NOMO-1 treated with dmso at 0.1 percent for 144 hours (cell line): ENCODE measurements at regions not wholly inside any gene's neighbourhood (a gene's known extent, or its start where the extent isn't known, plus 50 kb on each side); places are given as distances from the start of the nearest gene placed in this dataset.
"Not testable (repeated sequence)": the region's sequence is repeated elsewhere in the genome, so short reads cannot be mapped to it uniquely, and the experiment has no call there.

ENCODE experiments used
- DNase-seq: peaks from one replicate; lab custom pipeline; 2025; ENCODE audit not compliant: unreplicated experiment; lab: John Stamatoyannopoulos, UW

DNA sequence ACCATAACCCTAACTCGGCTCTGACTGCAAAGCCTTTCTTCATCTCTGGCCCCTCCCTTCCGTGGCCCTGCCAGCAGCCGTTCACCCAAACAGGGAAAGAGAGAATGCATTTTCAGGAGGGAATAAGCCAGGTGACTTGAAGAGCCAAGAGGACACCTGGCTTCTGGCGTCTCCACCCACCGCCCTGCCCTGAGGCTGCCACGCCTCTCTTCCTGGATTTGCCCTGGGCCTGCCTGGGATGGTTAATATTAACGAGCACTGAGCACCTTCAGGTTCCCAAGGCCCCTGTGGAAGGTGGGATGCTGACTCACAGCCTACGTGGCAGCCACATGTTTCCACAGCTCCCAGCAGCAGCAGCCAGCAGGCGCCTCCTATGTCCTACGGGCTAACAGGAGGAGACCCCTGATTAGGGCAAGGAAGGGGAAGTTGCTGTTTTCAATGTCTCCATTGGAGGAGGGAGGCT, 138.0 kb upstream of the RREB1 start:
- no peak for DNase-seq

DNA sequence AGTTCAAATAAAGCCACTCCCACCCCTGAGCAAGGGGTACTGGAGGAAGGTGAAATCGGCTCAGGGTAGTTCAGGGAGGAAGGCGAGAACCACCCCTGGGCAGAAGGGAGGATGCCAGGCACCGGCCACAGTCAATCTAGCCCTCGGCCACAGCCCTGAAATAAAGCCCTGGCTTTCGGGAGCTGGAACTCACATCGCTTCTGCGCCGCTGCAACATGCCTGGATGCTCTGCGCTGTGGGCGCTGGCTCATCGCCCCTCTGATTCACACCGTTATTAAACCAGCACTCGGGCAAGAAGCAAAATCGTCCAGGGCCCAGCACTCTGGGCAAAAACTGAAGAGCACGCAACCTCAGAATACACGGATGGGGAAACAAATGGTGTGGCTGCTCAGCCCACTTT, 136.9 kb upstream of the RREB1 start:
- no peak for DNase-seq

DNA sequence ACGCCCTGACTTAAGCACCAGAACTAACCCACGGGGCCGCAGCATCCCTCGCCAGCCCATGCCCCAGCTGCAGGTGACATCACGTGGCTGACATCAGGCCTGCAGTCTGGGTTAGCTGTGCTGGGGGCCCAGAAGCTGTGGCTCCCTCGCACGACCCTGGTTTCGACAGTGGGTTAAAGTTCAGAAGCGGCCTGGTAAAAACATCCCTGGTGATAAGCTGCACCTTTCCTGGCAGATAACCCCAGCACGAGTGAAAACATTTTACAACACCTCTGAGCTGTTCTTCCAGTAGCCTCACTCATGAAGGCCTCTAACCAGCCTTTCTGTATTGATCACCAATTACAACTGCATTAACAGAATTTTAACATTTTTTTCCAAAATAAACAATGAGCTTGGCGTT, 136.4 kb upstream of the RREB1 start:
- DNase-seq, result no peak

DNA sequence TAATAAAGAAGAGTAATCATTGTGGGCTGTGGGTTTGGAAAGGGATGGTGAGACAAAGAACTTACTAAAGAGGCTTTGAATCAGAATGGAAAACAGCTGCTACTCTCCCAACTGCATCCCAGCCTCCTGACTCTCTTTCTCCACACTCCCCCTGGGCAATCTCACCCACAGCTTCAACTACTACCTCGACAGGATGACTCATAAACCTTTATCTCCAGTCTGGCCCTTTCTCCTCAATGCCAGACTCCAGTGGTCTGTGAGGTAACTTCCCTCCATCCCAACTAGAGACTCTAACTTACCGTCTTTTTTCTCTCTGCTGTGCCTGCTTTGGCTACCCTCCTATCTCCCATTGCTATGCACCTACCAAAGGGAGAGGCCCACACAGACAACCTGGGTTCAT, 135.3 kb upstream of the RREB1 start:
- no peak for DNase-seq

DNA sequence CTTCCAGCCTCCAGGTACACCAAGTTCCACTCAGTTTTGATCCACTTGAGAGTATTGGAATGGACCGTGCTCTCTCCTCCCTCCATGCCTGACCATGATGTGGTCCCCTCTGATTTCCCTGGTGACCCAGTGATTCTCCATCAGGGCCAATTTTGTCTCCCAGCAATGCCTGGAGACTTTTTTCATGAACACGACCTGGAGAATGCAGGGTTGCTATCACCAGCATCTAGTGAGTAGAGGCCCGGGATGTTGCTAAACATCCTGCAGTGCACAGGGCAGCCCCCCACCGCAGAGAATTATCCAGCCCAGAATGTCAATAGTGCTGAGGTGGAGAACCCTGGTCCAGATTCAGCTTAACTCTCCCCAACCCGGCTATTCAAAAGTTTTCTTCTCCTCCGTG, 134.0 kb upstream of the RREB1 start:
- DNase-seq, result no peak

DNA sequence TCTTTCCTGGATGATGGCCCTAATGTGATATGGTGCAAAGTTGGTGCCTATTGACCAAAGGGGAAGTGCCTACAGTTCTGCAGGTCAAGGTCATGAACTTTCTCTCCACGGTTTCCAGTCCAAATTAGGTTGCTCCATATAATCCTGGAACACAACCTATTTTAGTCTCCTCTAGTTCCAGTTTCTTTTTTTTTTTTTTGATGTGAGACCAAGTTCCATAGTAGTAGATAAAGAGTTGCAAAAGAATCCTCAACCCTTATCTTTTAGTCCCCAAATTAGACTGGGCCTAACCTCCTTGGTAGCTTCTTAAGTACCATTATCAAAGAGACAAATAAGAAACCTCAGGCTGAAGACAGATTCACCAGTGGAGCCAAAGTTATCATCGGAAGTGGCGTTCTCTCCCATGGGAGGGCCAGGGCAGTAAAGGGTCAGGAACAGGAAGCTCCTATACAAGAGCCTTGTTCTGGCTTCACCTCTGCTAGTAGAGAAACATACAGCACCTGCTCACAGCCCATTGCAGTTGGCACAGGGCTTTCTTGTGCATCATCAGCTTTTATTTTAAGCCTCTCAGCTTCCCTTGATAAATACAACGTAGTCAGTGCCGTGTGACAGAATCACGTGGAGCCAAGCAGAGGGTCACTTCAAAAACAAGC, 132.2 kb upstream of the RREB1 start:
- DNase-seq, result no peak

DNA sequence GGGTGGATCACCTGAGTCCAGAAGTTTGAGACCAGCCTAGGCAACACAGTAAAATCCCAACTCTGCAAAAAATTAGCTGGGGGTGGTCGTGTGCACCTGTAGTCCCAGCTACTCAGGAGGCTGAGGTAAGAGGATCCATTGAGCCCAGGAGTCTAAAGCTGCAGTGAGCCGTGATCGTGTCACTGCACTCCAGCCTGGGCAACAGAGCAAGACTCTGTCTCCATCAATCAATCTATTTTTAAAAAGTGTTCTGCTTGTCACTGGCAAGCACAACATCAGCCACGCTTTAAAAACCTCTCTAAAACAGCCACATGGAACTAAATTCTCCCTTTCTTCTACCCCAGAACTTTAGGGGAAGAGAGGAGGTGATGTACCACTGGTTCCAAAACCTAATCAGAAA, 131.6 kb upstream of the RREB1 start:
- no peak for DNase-seq

DNA sequence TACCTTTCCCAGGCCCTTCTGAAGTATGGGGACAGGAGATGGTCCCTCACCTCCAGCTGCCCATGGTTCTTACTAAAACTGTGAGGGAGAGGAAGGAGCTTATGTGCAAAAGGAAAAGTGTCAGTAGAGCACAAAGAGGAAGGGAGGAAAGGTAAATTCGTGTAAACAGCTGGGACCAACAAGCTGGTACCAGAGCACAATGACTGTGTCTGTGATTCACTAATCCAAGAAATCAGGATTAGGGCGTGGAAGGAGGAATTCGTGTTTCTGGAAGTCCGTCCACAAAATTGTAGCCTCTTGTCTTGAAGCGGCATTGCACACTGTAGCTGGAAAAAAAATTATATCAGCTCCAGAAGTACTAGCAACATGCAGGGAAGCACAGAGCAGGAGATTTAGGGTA, 129.0 kb upstream of the RREB1 start:
- DNase-seq, result no peak

DNA sequence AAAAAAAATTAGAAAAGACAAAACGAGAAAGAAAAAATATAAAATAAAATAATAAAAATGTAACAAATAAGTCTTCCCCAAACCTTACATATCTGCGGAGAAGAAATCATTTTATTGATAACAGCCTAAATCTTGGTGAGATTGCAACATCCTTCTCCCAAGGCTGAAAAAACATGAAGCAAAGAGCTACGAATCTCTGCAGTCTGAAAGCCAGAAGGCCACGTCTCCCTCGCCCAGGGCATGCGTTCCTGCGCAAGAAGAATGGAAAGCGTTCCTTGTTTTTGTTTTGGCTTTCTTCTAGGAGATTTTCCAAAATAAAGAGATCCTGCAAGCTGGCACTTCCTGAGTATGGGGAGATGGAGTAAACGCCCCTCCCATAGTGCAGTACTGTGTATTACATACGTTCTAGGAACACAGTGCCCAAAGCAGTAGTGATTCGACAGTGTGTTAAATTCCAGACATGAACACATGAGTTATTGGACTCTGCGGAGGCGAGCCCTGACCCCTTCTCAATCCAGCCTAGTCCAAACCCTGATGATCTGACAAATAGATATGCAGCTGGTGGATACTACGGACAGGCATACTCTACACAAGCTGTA, 126.7 kb upstream of the RREB1 start:
- DNase-seq, result no peak

DNA sequence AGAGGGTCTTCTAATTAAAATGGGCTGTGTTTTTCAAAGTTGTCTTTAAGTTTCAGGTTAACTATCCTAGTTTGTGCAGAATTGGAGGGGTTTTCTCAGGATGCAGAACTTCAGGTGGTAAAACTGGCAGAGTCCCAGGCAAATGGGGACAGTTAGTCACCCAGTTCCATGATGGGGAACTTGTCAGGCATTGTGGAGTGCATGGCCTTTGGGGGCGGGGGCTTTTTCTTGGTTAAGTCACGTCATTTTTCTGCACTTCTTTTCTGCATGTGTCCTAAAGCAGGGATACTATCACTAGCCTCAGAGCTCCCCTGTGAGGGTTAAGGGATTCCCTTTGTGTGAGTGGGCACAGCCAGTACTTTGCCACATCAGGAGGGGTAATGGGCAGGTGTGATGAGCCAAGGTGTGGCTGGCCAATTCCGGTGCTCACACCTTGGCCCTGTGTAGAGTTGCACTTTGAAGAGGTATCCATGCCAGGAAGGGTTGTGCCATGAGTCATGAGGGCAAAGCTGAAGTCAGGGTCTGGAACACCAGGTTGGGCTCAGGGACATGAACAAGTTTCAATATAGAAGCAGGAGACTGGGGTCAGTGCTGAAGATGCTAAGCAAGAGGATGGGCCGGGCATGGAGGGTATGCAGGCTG, 126.0 kb upstream of the RREB1 start:
- DNase-seq, result no peak

DNA sequence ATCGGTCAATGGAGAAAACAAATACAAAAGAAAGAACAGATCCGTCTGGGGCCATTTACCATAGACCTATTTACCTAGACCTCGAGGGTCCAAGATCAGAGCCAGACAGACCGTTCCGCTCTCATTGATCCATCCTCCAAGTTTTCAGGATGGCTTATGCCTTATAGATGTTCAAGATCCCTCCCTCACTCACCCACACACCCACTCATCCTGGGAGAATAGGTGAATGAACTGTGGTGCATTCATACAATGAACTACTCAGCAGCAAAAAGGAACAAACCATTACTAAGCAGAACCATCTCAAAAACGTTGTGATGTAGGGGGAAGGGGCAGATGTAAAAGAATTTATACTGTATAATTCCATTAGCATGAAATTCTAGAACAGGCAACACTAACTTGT, 125.1 kb upstream of the RREB1 start:
- no peak for DNase-seq

DNA sequence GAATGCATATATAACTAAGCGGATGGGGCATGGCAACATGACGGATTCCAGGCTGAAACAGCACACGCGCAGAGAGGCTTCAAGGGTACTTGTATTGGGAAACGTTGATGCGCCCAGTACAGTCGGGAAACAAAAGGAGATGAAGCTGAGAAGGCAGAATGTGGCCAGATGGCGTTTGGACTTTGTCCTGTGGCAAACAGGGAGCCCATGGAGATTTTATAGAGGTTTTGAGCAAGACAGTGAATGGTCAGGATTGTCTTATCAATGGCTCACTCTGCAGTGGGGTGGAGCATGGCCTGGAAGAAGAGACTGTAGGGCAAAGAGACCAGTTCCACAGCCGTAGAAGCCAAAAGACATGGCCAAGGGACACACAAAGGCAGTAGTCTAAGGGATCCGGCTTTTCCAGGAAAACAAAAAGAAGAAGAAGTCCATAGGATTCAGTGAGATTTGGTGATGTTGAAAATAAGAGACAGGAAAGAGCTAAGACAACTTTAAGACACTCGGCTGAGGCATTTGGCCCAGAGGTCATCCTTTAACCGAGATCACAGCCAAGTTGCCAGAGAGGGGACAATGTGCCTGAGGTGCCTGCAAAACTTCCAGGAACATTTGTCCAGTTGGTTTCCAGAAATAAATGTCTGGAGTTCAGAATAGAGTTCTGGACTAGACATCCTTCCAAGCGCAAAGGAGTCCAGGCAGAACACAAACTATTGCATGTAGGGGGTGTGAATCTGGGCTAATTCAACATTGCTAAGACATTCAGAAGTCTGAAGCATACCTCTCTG, 123.0 kb upstream of the RREB1 start:
- no peak for DNase-seq

DNA sequence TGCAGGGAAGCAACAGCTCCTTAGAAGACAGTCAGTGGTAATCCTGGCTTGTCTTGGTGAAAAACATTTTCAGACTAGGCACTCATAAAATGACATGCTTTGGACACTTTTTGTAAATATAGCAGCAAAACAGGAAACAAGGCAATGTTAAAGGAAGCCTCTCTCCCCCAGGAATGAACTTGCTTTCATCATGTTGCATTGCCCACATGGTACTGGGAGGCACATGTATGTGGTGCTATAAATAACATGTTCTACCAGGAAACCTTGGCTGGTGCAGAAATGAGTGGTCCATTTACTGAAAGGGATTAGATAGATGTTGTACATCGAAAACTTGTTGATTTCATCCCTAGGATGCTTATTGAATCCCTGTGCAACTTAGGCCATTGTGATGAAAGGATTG, 121.4 kb upstream of the RREB1 start:
- no peak for DNase-seq

DNA sequence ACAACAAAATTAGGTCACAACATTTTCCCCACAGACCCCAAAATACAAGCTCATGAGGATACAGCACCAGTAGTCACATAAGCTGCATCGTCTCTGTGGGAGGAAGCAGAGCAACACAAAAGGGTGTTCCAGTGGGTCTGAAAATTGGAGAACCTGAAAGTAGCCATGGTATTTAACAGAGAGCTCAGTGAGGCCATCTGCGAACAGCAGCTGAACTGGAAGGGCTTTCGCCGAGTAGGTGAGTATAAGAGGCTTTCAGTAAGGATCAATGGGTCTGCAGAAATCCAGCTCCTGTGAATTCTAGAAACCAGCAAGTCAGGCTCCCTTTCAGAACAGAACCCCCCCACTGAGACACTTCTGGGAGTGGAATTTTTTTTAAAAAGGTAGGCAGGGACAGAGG, 120.0 kb upstream of the RREB1 start:
- DNase-seq, result peak; percentile 45

DNA sequence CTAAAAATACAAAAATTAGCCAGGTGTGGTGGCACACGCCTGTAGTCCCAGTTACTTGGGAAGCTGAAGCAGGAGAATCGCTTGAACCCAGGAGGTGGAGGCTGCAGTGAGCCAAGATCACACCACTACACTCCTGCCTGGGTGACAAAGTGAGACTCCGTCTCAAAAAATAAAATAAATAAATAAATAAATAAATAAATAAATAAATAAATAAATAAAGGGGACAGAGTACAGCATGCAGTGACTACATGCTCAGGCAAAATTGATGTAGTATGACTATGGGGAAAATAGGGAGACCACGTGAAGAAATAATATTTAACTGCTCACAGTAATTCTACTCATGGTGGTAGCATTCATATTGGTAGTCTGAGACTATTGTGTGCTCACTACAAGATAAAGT, 117.7 kb upstream of the RREB1 start:
- not testable (repeated sequence) for DNase-seq

DNA sequence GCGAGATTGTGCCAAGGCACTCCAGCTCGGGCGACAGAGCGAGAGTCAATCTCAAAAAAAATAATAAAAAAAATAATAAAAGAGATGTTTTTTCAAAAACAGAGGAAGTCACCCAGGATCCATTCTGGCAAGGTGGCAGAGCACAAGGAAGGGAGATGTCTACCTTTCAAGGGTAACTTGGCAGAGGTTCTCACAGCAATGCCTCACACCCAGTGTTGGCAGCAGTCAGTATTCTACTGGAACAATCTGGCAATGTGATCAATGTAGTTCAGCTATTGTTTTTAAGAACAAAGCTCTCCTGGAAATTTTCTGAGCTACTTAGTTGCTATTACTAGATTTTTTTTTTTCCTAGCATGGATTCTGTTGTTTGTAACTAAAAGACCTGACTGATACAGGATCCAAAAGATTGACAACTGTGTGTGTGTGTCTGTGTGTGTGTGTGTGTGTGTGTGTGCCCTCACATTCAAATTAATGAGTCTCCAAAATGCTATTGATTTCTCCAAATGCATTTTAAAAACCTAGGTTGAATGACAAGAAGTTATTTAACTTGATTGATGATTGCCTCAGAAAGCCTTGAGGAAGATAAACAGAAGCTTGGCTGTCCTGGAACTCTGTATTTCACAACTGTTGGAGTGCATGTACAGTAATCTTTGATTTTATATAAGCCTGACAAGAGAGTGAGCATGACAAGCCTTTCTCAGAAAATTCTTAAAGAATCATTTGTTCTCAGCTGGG, 114.1 kb upstream of the RREB1 start:
- DNase-seq, result no peak

DNA sequence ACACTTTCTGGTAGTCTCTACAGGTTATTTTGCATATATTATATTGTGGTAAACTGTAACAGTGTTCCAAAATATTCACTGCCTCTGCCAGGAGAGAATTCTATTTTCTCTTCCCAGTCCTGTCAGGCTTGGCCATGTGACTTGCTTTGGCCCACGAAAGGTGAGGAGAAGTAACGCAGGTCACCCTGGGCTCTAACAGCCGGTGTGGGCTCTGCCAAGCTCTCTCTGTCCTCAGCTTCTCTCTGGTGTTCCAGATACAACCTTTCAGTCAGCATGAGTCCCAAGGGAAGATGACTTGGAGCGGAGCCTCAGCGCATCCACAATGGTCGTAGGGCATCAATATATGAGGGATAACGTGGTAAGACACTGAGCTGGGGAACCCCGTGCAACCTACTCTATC, 113.0 kb upstream of the RREB1 start:
- no peak for DNase-seq

DNA sequence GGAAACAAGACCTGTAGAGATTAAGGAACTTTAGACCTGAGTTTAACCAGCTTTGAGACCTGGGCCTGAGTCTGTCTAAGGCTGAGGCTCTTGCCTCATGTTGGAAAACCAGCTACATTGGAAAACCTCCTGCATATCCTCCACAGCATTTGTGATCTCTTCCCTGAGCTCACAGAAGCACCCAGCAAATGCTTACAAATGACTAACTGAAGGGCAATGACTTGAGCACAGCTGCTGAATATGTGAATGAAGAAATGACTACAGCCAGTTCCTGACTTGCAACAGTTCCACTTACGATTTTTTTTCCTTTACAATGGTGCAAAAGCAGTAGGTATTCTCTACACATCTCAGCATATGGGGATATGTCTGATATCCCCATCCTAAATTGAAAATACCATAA, 112.4 kb upstream of the RREB1 start:
- DNase-seq, result no peak

DNA sequence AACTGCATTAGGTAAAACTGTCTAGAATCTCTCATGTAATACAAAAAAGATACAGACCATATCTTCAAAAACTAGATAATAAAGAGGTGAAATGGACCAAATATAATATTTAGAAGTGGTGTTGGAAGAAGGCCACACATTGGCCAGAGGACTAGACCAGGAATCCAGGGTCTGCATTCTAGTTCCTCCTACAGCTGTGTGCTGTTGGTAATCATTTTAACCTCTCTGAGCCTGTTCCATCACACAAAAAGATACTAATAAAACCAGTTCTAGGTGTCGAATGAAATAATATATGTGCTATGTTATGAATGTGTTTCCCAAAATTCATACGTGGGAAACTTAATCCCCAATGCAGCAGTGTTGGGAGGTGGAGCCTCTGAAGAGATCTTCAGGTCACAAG, 111.6 kb upstream of the RREB1 start:
- DNase-seq, result no peak

DNA sequence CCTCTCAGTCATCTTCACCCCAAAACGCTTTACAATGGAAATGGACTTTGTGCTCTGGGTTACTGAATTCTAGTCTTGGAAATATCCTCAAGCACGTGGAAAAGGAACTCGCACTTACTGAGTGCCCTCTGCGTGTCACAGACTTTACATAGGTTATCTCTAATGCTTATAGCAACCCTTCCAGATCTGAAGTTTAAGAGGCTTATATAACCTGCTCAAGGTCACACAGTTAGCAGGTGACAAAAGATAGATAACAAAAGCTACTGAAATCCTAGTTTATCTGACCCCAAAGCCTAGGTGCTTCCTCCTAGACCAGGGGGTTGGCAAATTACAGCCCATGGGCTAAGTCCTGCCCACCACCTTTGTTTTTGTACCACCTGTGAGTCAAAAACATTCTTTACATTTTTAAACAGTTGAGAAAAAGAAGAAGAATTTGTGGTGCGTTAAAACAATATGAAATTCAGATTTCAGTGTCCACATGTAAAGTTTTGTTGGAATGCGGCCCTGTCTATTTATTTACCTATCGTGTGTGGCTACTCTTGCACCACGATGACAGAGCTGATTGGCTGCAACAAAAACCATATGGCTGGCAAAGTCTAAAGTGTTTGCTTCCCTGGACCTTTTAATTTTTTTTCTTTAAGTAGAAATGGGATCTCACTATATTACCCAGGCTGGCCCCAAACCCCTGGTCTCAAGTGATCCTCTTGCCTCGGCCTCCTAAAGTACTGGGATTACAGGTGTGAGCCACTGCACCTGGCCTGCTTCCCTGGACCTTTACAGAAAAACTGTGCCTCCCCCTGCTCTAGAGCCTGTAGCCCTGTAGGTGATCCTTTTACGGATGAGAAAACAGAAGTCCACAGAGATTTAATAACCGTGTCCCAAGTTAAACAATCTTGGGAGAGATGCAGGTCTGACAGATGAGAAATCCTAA, 110.2 kb upstream of the RREB1 start:
- no peak for DNase-seq
